ENCODE measurements at regions not wholly inside any gene's neighbourhood (a gene's known extent, or its start where the extent isn't known, plus 50 kb on each side); places are given as distances from the start of the nearest gene placed in this dataset.

GRCh38 chr15:66955001-66955516 is 110.3 kb upstream of the SMAD3 start:
- Histone ChIP-seq H3K9me2 (replicated peaks; ENCODE audit: low read depth, low read length) (no peaks in the 10 kb centered on the region), H4K20me1 (ENCODE audit: insufficient read depth, low read length, poor library complexity, severe bottlenecking) (no peaks in the 10 kb centered on the region), H3K79me2 (ENCODE audit: insufficient read depth, low read length) (no peaks in the 10 kb centered on the region), H2AFZ (ENCODE audit: low read length) (no peak overlapping the region), H3F3A (ENCODE audit: low read depth) (no peaks in the 10 kb centered on the region), H3K4me2 (ENCODE audit: low read depth, low read length, poor library complexity, severe bottlenecking) (no peak overlapping the region), H3K9ac (ENCODE audit: low read depth, low read length, poor library complexity, severe bottlenecking) (no peak overlapping the region), H3K9me3 (ENCODE audit: insufficient read depth, low read depth, low read length) (no peaks in the 10 kb centered on the region), H3K4me3 (ENCODE audit: low read length, poor library complexity, severe bottlenecking) (no peak overlapping the region), H3K4me1 (ENCODE audit: insufficient read depth, low read length, poor library complexity, severe bottlenecking) (peaks cover 8% of the 10 kb centered on the region), H3K27me3 (ENCODE audit: insufficient read depth, low read length, poor library complexity, severe bottlenecking) (no peaks in the 10 kb centered on the region), H3K36me3 (ENCODE audit: insufficient read depth, low read length) (no peaks in the 10 kb centered on the region)
- TF ChIP-seq, protein P1, sequence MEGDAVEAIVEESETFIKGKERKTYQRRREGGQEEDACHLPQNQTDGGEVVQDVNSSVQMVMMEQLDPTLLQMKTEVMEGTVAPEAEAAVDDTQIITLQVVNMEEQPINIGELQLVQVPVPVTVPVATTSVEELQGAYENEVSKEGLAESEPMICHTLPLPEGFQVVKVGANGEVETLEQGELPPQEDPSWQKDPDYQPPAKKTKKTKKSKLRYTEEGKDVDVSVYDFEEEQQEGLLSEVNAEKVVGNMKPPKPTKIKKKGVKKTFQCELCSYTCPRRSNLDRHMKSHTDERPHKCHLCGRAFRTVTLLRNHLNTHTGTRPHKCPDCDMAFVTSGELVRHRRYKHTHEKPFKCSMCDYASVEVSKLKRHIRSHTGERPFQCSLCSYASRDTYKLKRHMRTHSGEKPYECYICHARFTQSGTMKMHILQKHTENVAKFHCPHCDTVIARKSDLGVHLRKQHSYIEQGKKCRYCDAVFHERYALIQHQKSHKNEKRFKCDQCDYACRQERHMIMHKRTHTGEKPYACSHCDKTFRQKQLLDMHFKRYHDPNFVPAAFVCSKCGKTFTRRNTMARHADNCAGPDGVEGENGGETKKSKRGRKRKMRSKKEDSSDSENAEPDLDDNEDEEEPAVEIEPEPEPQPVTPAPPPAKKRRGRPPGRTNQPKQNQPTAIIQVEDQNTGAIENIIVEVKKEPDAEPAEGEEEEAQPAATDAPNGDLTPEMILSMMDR (conservative IDR thresholded peaks at IDR 0.05; ENCODE audit: low read length), result no peak
- no peak for TF ChIP-seq EZH2phosphoT487 (IDR thresholded peaks at IDR 0.05; ENCODE audit: borderline replicate concordance)

DNA sequence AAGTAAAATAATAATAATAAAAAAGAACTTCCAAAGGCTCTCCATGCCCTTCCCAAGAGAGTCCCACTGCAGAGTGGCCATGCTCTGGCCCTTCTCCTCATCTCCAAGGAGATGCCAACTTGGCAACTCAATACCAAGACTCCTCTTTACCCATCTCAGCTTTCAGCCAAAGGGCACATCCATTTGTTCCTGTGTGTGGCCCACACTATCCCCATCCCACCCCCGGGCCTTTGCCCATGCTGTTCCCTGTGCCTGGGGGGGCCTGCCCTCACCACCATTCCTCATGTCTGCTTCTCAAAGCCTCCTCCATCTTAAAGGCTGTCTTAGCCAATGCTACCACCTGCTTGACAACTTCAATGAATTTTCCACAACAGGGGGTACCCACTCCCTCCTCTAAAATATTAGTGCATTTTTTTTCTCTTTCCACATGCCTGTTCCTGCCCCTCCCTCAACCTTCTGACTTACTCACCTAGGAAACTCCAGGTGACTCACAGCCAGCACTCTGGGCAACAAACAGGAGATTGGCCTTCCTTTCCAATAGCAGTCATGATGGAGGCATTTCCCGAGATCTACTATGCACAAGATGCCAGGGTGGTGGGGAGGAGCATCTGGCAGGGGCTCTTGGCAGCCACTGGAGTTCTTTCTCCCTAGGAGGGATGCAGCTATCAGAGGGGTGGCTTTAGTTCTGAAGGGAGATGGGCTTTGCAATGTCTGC is 109.4 kb upstream of the SMAD3 start:
- Histone ChIP-seq H2AFZ (ENCODE audit: low read length) (no peak overlapping the region), H3K9ac (ENCODE audit: low read depth, low read length, poor library complexity, severe bottlenecking) (no peak overlapping the region), H3K4me3 (ENCODE audit: low read length, poor library complexity, severe bottlenecking) (no peak overlapping the region), H3K9me3 (ENCODE audit: insufficient read depth, low read depth, low read length) (no peaks in the 10 kb centered on the region), H3K9me2 (replicated peaks; ENCODE audit: low read depth, low read length) (no peaks in the 10 kb centered on the region), H4K20me1 (ENCODE audit: insufficient read depth, low read length, poor library complexity, severe bottlenecking) (no peaks in the 10 kb centered on the region), H3F3A (ENCODE audit: low read depth) (no peaks in the 10 kb centered on the region), H3K27me3 (ENCODE audit: insufficient read depth, low read length, poor library complexity, severe bottlenecking) (no peaks in the 10 kb centered on the region), H3K79me2 (ENCODE audit: insufficient read depth, low read length) (no peaks in the 10 kb centered on the region), H3K36me3 (ENCODE audit: insufficient read depth, low read length) (no peaks in the 10 kb centered on the region), H3K4me2 (ENCODE audit: low read depth, low read length, poor library complexity, severe bottlenecking) (no peak overlapping the region), H3K4me1 (ENCODE audit: insufficient read depth, low read length, poor library complexity, severe bottlenecking) (peaks cover 8% of the 10 kb centered on the region)
- TF ChIP-seq, protein P1 (conservative IDR thresholded peaks at IDR 0.05; ENCODE audit: low read length), result no peak
- no peak for TF ChIP-seq EZH2phosphoT487 (IDR thresholded peaks at IDR 0.05; ENCODE audit: borderline replicate concordance)

- Histone ChIP-seq H3K4me1 (ENCODE audit: insufficient read depth, low read length, poor library complexity, severe bottlenecking) (peaks cover 8% of the 10 kb centered on the region), H3K4me2 (ENCODE audit: low read depth, low read length, poor library complexity, severe bottlenecking) (peak overlapping the region; percentile 17), H3K79me2 (ENCODE audit: insufficient read depth, low read length) (no peaks in the 10 kb centered on the region), H2AFZ (ENCODE audit: low read length) (no peak overlapping the region), H4K20me1 (ENCODE audit: insufficient read depth, low read length, poor library complexity, severe bottlenecking) (no peaks in the 10 kb centered on the region), H3K4me3 (ENCODE audit: low read length, poor library complexity, severe bottlenecking) (no peak overlapping the region), H3K9me2 (replicated peaks; ENCODE audit: low read depth, low read length) (no peaks in the 10 kb centered on the region), H3F3A (ENCODE audit: low read depth) (no peaks in the 10 kb centered on the region), H3K27me3 (ENCODE audit: insufficient read depth, low read length, poor library complexity, severe bottlenecking) (no peaks in the 10 kb centered on the region), H3K9ac (ENCODE audit: low read depth, low read length, poor library complexity, severe bottlenecking) (no peak overlapping the region), H3K36me3 (ENCODE audit: insufficient read depth, low read length) (no peaks in the 10 kb centered on the region), H3K9me3 (ENCODE audit: insufficient read depth, low read depth, low read length) (no peaks in the 10 kb centered on the region)
- no peak for TF ChIP-seq EZH2phosphoT487 (IDR thresholded peaks at IDR 0.05; ENCODE audit: borderline replicate concordance)
- TF ChIP-seq, protein P1 (conservative IDR thresholded peaks at IDR 0.05; ENCODE audit: low read length), result no peak
Measured at GRCh38 chr15:66956672-66957430, 108.6 kb upstream of the SMAD3 start.
